HL-60 (cell line): ENCODE measurements at regions not wholly inside any gene's neighbourhood (a gene's known extent, or its start where the extent isn't known, plus 50 kb on each side); places are given as distances from the start of the nearest gene placed in this dataset.

Experiments used
- DNase-seq, 2 experiments: peaks; one replicate each; pipeline ENCODE4 v3.0.0-alpha.2; 2010 to 2020; ENCODE audit warnings: low read depth in 1 of 2, low spot score in 1 of 2
- H3K27ac ChIP-seq: fragments of 250-450 bp; sonication (Bioruptor Pico); replicated peaks from 2 replicates; pipeline ENCODE4 v1.5.1; 2020; ENCODE audit warnings: mild to moderate bottlenecking, moderate library complexity
- H3K27me3 ChIP-seq: fragments of 250-450 bp; sonication (Bioruptor Pico); 2 replicates; pipeline ENCODE4 v1.5.1; 2021; ENCODE audit warnings: mild to moderate bottlenecking, moderate library complexity; ENCODE audit not compliant: insufficient read depth, poor library complexity, severe bottlenecking
- H3K4me3 ChIP-seq: replicated peaks from 2 replicates; pipeline ENCODE4 v1.5.1; 2011; ENCODE audit warnings: mild to moderate bottlenecking, control low read depth, low read length; ENCODE audit not compliant: insufficient read depth
- CTCF ChIP-seq: IDR thresholded peaks from one replicate; pipeline ENCODE4 v1.5.1; 2011; ENCODE audit warnings: low read length, control low read depth, inconsistent platforms; ENCODE audit not compliant: insufficient read depth
- GABPA ChIP-seq: IDR thresholded peaks from 2 replicates; pipeline ENCODE4 v1.6.1; 2012; ENCODE audit warnings: low read depth
- POLR2AphosphoS5 ChIP-seq: IDR thresholded peaks from 2 replicates; pipeline ENCODE4 v1.6.1; 2012; ENCODE audit warnings: low read depth
- REST ChIP-seq: IDR thresholded peaks from 2 replicates; pipeline ENCODE4 v1.6.1; 2012; ENCODE audit warnings: low read depth; ENCODE audit not compliant: insufficient replicate concordance
- SPI1 ChIP-seq: IDR thresholded peaks from 2 replicates; pipeline ENCODE4 v1.6.1; 2012; ENCODE audit warnings: low read depth, mild to moderate bottlenecking, borderline replicate concordance

GRCh38 chr2:7452110-7452876 lies 535.1 kb downstream of the RNF144A start:
- Histone ChIP-seq H3K27me3 (no peaks in the 10 kb centered on the region), H3K4me3 (no peak overlapping the region), H3K27ac (no peak overlapping the region)
- TF ChIP-seq POLR2AphosphoS5 = no peak
- no peak for TF ChIP-seq CTCF
- no peak for TF ChIP-seq SPI1
- no peak for TF ChIP-seq REST
- no peak for TF ChIP-seq GABPA
- DNase-seq = no peak

- TF ChIP-seq SPI1 (no peak), GABPA (no peak), CTCF (no peak), REST (no peak), POLR2AphosphoS5 (no peak)
- Histone ChIP-seq H3K27ac (no peak overlapping the region), H3K27me3 (peaks cover 3% of the 10 kb centered on the region), H3K4me3 (no peak overlapping the region)
- DNase-seq = no peak
Observed at GRCh38 chr2:7454592-7454991, 537.4 kb downstream of the RNF144A start.

- Histone ChIP-seq H3K27me3 (peaks cover 3% of the 10 kb centered on the region), H3K27ac (no peak overlapping the region), H3K4me3 (no peak overlapping the region)
- no peak for DNase-seq
- no peak for TF ChIP-seq GABPA
- no peak for TF ChIP-seq REST
- TF ChIP-seq CTCF = no peak
- TF ChIP-seq SPI1 = no peak
- no peak for TF ChIP-seq POLR2AphosphoS5
Observed at GRCh38 chr2:7456762-7457161, 539.5 kb downstream of the RNF144A start.
